ENCODE measurements at regions not wholly inside any gene's neighbourhood (a gene's known extent, or its start where the extent isn't known, plus 50 kb on each side); places are given as distances from the start of the nearest gene placed in this dataset.
A peak's percentile ranks its signal among the peaks of the same experiment; 100 is the strongest.

GRCh38 chr9:129320575-129321285, 142.7 kb upstream of the IER5L start (continued):
- TF ChIP-seq, protein P1, sequence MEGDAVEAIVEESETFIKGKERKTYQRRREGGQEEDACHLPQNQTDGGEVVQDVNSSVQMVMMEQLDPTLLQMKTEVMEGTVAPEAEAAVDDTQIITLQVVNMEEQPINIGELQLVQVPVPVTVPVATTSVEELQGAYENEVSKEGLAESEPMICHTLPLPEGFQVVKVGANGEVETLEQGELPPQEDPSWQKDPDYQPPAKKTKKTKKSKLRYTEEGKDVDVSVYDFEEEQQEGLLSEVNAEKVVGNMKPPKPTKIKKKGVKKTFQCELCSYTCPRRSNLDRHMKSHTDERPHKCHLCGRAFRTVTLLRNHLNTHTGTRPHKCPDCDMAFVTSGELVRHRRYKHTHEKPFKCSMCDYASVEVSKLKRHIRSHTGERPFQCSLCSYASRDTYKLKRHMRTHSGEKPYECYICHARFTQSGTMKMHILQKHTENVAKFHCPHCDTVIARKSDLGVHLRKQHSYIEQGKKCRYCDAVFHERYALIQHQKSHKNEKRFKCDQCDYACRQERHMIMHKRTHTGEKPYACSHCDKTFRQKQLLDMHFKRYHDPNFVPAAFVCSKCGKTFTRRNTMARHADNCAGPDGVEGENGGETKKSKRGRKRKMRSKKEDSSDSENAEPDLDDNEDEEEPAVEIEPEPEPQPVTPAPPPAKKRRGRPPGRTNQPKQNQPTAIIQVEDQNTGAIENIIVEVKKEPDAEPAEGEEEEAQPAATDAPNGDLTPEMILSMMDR (conservative IDR thresholded peaks at IDR 0.05; ENCODE audit: low read depth, low read length), result peak; percentile 27; the same call in 1 of the 2 replicates
- no peak for TF ChIP-seq BHLHE40 (IDR thresholded peaks at IDR 0.05; ENCODE audit: low read depth, low read length)
